ENCODE measurements at regions not wholly inside any gene's neighbourhood (a gene's known extent, or its start where the extent isn't known, plus 50 kb on each side); places are given as distances from the start of the nearest gene placed in this dataset.

DNA sequence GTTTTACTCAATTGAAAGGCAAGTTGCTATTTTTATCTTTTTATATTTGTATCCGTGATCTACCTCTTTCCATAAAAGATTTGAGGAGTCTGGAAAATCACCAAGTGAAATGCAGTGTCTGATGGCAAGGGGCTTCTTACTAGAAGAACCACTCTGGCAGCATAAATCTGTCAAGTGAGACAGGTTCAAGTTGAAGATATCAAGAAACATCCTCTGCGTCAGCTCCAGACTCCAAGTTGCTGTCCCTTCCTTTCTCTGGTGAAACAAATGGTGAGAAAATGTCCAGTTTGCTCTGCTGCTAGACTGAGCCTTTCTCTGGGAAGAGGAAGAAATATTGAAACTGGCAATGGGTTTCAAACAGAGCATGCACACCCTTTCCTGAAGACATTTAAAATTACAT is 411.2 kb downstream of the PLPP3 start:
- TF ChIP-seq TCF12 (IDR thresholded peaks at IDR 0.05) (no peak), TCF12 (CRISPR knock-in tag; IDR thresholded peaks at IDR 0.05) (no peak), CTCF (CRISPR knock-in tag; IDR thresholded peaks at IDR 0.05) (no peak), YY1 (IDR thresholded peaks at IDR 0.05; ENCODE audit: insufficient read depth, insufficient replicate concordance, low read depth, low read length) (no peak), STAT5B (CRISPR knock-in tag; IDR thresholded peaks at IDR 0.05) (no peak), SMAD3 (CRISPR knock-in tag; IDR thresholded peaks at IDR 0.05) (no peak), ZC3H13 (CRISPR knock-in tag; IDR thresholded peaks at IDR 0.05) (no peak)
- TF ChIP-seq, protein P1, sequence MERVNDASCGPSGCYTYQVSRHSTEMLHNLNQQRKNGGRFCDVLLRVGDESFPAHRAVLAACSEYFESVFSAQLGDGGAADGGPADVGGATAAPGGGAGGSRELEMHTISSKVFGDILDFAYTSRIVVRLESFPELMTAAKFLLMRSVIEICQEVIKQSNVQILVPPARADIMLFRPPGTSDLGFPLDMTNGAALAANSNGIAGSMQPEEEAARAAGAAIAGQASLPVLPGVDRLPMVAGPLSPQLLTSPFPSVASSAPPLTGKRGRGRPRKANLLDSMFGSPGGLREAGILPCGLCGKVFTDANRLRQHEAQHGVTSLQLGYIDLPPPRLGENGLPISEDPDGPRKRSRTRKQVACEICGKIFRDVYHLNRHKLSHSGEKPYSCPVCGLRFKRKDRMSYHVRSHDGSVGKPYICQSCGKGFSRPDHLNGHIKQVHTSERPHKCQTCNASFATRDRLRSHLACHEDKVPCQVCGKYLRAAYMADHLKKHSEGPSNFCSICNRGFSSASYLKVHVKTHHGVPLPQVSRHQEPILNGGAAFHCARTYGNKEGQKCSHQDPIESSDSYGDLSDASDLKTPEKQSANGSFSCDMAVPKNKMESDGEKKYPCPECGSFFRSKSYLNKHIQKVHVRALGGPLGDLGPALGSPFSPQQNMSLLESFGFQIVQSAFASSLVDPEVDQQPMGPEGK (CRISPR knock-in tag; IDR thresholded peaks at IDR 0.05), result no peak
- TF ChIP-seq, protein P2, sequence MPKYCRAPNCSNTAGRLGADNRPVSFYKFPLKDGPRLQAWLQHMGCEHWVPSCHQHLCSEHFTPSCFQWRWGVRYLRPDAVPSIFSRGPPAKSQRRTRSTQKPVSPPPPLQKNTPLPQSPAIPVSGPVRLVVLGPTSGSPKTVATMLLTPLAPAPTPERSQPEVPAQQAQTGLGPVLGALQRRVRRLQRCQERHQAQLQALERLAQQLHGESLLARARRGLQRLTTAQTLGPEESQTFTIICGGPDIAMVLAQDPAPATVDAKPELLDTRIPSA (CRISPR knock-in tag; IDR thresholded peaks at IDR 0.05; ENCODE audit: borderline replicate concordance), result no peak
